ENCODE measurements at regions not wholly inside any gene's neighbourhood (a gene's known extent, or its start where the extent isn't known, plus 50 kb on each side); places are given as distances from the start of the nearest gene placed in this dataset.

DNA sequence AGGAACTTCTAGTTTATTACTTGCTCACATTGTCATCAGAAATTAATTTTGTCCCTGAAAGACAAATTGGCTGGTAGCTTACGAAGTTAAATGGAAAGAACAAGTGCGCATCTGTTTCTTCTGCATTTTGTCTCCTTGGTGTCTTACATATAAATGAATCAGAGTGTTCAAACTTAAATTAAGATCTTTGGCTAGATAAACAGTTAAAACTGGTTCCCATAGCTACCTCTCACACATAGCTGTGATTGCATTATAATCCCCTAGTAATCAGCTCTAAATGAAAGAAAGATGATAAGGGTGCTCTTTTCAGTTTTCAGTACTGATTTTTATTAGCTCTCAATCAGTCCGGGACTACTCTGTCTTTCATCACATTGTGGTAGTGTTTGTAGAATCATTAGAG lies 124.2 kb upstream of the LMO4 start:
- no peak for TF ChIP-seq CTCF (IDR thresholded peaks at IDR 0.05)
- no peak for TF ChIP-seq EZH2 (IDR thresholded peaks at IDR 0.05; ENCODE audit: borderline replicate concordance, insufficient read depth, low read depth, low read length, poor library complexity, severe bottlenecking)
